IMR-90 (cell line): ENCODE measurements at regions not wholly inside any gene's neighbourhood (a gene's known extent, or its start where the extent isn't known, plus 50 kb on each side); places are given as distances from the start of the nearest gene placed in this dataset.

ENCODE experiments used
- ATAC-seq: fragments of 200-7000 bp; cut with Tn5 transposase; 2 replicates; pipeline ENCODE4 v1.9.1; 2020; ENCODE audit warnings: low read depth, mild to moderate bottlenecking, moderate library complexity
- BruUV-seq: library from RNA; stranded (reverse); fragments of 400-500 nt; replicated peaks from 2 replicates; lab custom pipeline; 2021; lab: Mats Ljungman, UMichigan
- CTCF ChIA-PET: fragments of 300-600 bp; formaldehyde crosslinking; extraction: SDS; loops from one replicate; lab custom pipeline; 2021; ENCODE audit warnings: antibody characterized with exemption; lab: Yijun Ruan, JAX
- POLR2A ChIA-PET: fragments of 300-600 bp; sonication (Branson Sonifier 250); formaldehyde crosslinking; loops from one replicate; lab custom pipeline; 2022; ENCODE audit warnings: antibody characterized with exemption; ENCODE audit not compliant: unreplicated experiment; lab: Charles Lee
- DNase-seq: peaks from one replicate; pipeline ENCODE4 v3.0.0; 2013
- H2AFZ ChIP-seq: replicated peaks from 2 replicates; pipeline ENCODE3; 2013; ENCODE audit warnings: low read length, mild to moderate bottlenecking; ENCODE audit not compliant: poor library complexity
- H2AK5ac ChIP-seq: 2 replicates; pipeline ENCODE4 v1.6.1; 2013; ENCODE audit warnings: low read depth, low read length, inconsistent platforms
- H2AK9ac ChIP-seq: replicated peaks from 2 replicates; pipeline ENCODE3; 2013; ENCODE audit warnings: mild to moderate bottlenecking, low read depth, low read length, moderate library complexity; ENCODE audit not compliant: poor library complexity
- H2BK120ac ChIP-seq: 2 replicates; pipeline ENCODE4 v1.6.1; 2013; ENCODE audit warnings: low read depth, low read length, inconsistent platforms
- H2BK15ac ChIP-seq: 3 replicates; pipeline ENCODE4 v1.6.1; 2013; ENCODE audit warnings: low read depth, low read length, inconsistent platforms
- H2BK20ac ChIP-seq: 2 replicates; pipeline ENCODE4 v1.6.1; 2013; ENCODE audit warnings: low read depth, mild to moderate bottlenecking, inconsistent platforms, low read length, moderate library complexity
- H2BK5ac ChIP-seq: 2 replicates; pipeline ENCODE4 v1.6.1; 2013; ENCODE audit warnings: mild to moderate bottlenecking, low read depth, low read length, inconsistent platforms; ENCODE audit not compliant: poor library complexity, severe bottlenecking
- H3K14ac ChIP-seq: replicated peaks from 2 replicates; pipeline ENCODE4 v1.6.1; 2013; ENCODE audit warnings: low read depth, low read length, inconsistent platforms
- H3K18ac ChIP-seq: 2 replicates; pipeline ENCODE4 v1.6.1; 2013; ENCODE audit warnings: low read depth, low read length, control low read depth
- H3K23ac ChIP-seq: 2 replicates; pipeline ENCODE4 v1.6.1; 2013; ENCODE audit warnings: low read depth, low read length, inconsistent platforms
- H3K27ac ChIP-seq: 2 replicates; pipeline ENCODE4 v1.5.1; 2013; ENCODE audit warnings: mild to moderate bottlenecking, control low read depth, low read length; ENCODE audit not compliant: insufficient read depth
- H3K27me3 ChIP-seq: 2 replicates; pipeline ENCODE4 v1.6.1; 2013; ENCODE audit warnings: low read length; ENCODE audit not compliant: control insufficient read depth, insufficient read depth
- H3K36me3 ChIP-seq: 2 replicates; pipeline ENCODE4 v1.6.1; 2013; ENCODE audit warnings: low read length, mixed read lengths; ENCODE audit not compliant: control insufficient read depth, insufficient read depth
- H3K4ac ChIP-seq: 2 replicates; pipeline ENCODE4 v1.6.1; 2013; ENCODE audit warnings: low read depth, low read length, inconsistent platforms
- H3K4me1 ChIP-seq: 2 replicates; pipeline ENCODE4 v1.6.1; 2013; ENCODE audit warnings: low read length, mixed read lengths; ENCODE audit not compliant: control insufficient read depth, insufficient read depth
- H3K4me2 ChIP-seq: 2 replicates; pipeline ENCODE4 v1.6.1; 2013; ENCODE audit warnings: low read depth, mild to moderate bottlenecking, control low read depth, low read length, moderate library complexity
- H3K4me3 ChIP-seq: 2 replicates; pipeline ENCODE4 v1.5.1; 2013; ENCODE audit warnings: low read depth, mild to moderate bottlenecking, control low read depth, low read length, moderate library complexity; ENCODE audit not compliant: insufficient read depth
- H3K56ac ChIP-seq: 2 replicates; pipeline ENCODE4 v1.6.1; 2013; ENCODE audit warnings: low read length, inconsistent platforms; ENCODE audit not compliant: insufficient read depth; ENCODE audit errors: extremely low read depth
- H3K79me1 ChIP-seq, 2 experiments: 2 replicates each; pipeline ENCODE4 v1.6.1; 2013; ENCODE audit warnings: low read length in 2 of 2, inconsistent platforms in 1 of 2, low read depth in 1 of 2
- H3K9ac ChIP-seq: 2 replicates; pipeline ENCODE4 v1.6.1; 2013; ENCODE audit warnings: low read depth, low read length, control low read depth
- H3K9me1 ChIP-seq: 2 replicates; pipeline ENCODE4 v1.6.1; 2013; ENCODE audit warnings: low read length, inconsistent platforms; ENCODE audit not compliant: insufficient read depth
- H3K9me3 ChIP-seq: 2 replicates; pipeline ENCODE4 v1.6.1; 2013; ENCODE audit warnings: low read length; ENCODE audit not compliant: control insufficient read depth, insufficient read depth
- H4K20me1 ChIP-seq: 2 replicates; pipeline ENCODE4 v1.6.1; 2013; ENCODE audit warnings: low read length, inconsistent platforms; ENCODE audit not compliant: insufficient read depth
- H4K5ac ChIP-seq: 2 replicates; pipeline ENCODE4 v1.6.1; 2013; ENCODE audit warnings: mild to moderate bottlenecking, low read depth, low read length, control low read depth
- H4K8ac ChIP-seq, 2 experiments: 2 replicates each; pipeline ENCODE4 v1.6.1; 2013; ENCODE audit warnings: low read depth in 2 of 2, low read length in 2 of 2, control low read depth in 1 of 2, inconsistent platforms in 1 of 2
- H4K91ac ChIP-seq: 2 replicates; pipeline ENCODE4 v1.6.1; 2013; ENCODE audit warnings: low read depth, low read length, inconsistent platforms; ENCODE audit not compliant: insufficient read depth
- BHLHE40 ChIP-seq: fragments of 150-350 bp; IDR thresholded peaks from 2 replicates; pipeline ENCODE4 v1.6.1; 2016; ENCODE audit warnings: mild to moderate bottlenecking, low read depth, low read length
- ELK1 ChIP-seq: fragments of 150-350 bp; IDR thresholded peaks from 2 replicates; pipeline ENCODE4 v1.6.1; 2016; ENCODE audit warnings: low read depth, mild to moderate bottlenecking, low read length, moderate library complexity, borderline replicate concordance
- MXI1 ChIP-seq: IDR thresholded peaks from 2 replicates; pipeline ENCODE4 v1.6.1; 2012; ENCODE audit warnings: low read depth, mild to moderate bottlenecking, low read length, moderate library complexity, borderline replicate concordance
- NFE2L2 ChIP-seq: fragments of 150-350 bp; IDR thresholded peaks from 2 replicates; pipeline ENCODE4 v1.6.1; 2016; ENCODE audit warnings: low read depth, mild to moderate bottlenecking, low read length
- POLR2A ChIP-seq: IDR thresholded peaks from 2 replicates; pipeline ENCODE4 v1.6.1; 2012; ENCODE audit warnings: mild to moderate bottlenecking, low read depth, low read length
- WGBS, 2 experiments: methylation state at CpG; one replicate each; pipeline versions ENCODE4 v1.1.5 to v1.1.7; 2013; ENCODE audit warnings: missing lambda C conversion rate in 2 of 2; ENCODE audit not compliant: insufficient read length in 1 of 2; ENCODE audit errors: extremely low coverage in 2 of 2; 5-methylcytosine and 5-hydroxymethylcytosine counted together
- dilution Hi-C: fragments of 300-500 bp; cut with HindIII; formaldehyde crosslinking; loops from one replicate; pipeline ENCODE4 v1.14.3; 2018; ENCODE audit warnings: low sequenced_read_pairs; ENCODE audit not compliant: unreplicated experiment
- in situ Hi-C: fragments of 300-500 bp; cut with MboI; formaldehyde crosslinking; loops from 3 replicates; pipeline ENCODE4 v1.14.3; 2019; ENCODE audit warnings: low sequenced_read_pairs, inconsistent platforms, mixed read lengths
- intact Hi-C: fragments of 100-400 bp; cut with micrococcal nuclease; formaldehyde crosslinking; loops from 2 replicates; pipeline ENCODE4 v1.10.0; 2022

- Histone ChIP-seq H3K4me3 (no peak overlapping the region), H2BK15ac (no peak overlapping the region; the same call in 2 of the 3 replicates), H3K14ac (no peak overlapping the region), H3K4me2 (no peak overlapping the region), H2AK5ac (no peak overlapping the region), H3K27ac (no peak overlapping the region), H3K4ac (no peak overlapping the region), H4K5ac (no peak overlapping the region), H3K18ac (no peak overlapping the region), H3K9me1 (no peaks in the 10 kb centered on the region), H3K23ac (no peak overlapping the region), H2AK9ac (no peak overlapping the region), H3K36me3 (no peaks in the 10 kb centered on the region), H3K56ac (no peak overlapping the region), H3K27me3 (no peaks in the 10 kb centered on the region), H2BK5ac (no peak overlapping the region), H4K20me1 (no peaks in the 10 kb centered on the region), H4K8ac (no peak overlapping the region), H2BK120ac (no peak overlapping the region), H4K91ac (no peak overlapping the region), H2AFZ (no peak overlapping the region), H3K9ac (no peak overlapping the region), H3K9me3 (peaks cover 5% of the 10 kb centered on the region; the same call in 1 of the 2 replicates), H3K79me1 (no peaks in the 10 kb centered on the region), H2BK20ac (no peak overlapping the region), H3K4me1 (no peaks in the 10 kb centered on the region)
- DNase-seq (no peak), ATAC-seq (no peak)
- in situ Hi-C loops (no loop called here), intact Hi-C loops (no loop called here), dilution Hi-C loops (no loop called here)
- no CpG with 5 or more reads among the region's 4 CpGs for WGBS, 2 experiments
- POLR2A ChIA-PET = no interaction called here
- TF ChIP-seq BHLHE40 (no peak), POLR2A (no peak), MXI1 (no peak), NFE2L2 (no peak), ELK1 (no peak)
- CTCF ChIA-PET = interaction anchor here (1.1 kb wide), 1 partner anchor 9 kb away, joined by 3 read pairs; no protein-coding TSS in a partner anchor
- no TSS peak for BruUV-seq
Observed at GRCh38 chr5:143665866-143666265, 146.1 kb upstream of the HMHB1 start.
